D721Med (cell line): ENCODE measurements at regions not wholly inside any gene's neighbourhood (a gene's known extent, or its start where the extent isn't known, plus 50 kb on each side); places are given as distances from the start of the nearest gene placed in this dataset.
"Not testable (repeated sequence)": the region's sequence is repeated elsewhere in the genome, so short reads cannot be mapped to it uniquely, and the experiment has no call there.

ENCODE experiments used
- DNase-seq: peaks from one replicate; pipeline ENCODE4 v3.0.0; 2011; ENCODE audit warnings: low spot score; ENCODE audit not compliant: insufficient read length
- FAIRE-seq: peaks from 2 replicates; lab custom pipeline; 2011; peaks lifted over from hg19 to GRCh38; lab: Jason Lieb, UNC
- CTCF ChIP-seq: IDR thresholded peaks from 2 replicates; pipeline ENCODE4 v1.5.1; 2012; ENCODE audit warnings: mild to moderate bottlenecking, control low read depth; ENCODE audit not compliant: insufficient read depth; ENCODE audit errors: missing control alignments

DNA sequence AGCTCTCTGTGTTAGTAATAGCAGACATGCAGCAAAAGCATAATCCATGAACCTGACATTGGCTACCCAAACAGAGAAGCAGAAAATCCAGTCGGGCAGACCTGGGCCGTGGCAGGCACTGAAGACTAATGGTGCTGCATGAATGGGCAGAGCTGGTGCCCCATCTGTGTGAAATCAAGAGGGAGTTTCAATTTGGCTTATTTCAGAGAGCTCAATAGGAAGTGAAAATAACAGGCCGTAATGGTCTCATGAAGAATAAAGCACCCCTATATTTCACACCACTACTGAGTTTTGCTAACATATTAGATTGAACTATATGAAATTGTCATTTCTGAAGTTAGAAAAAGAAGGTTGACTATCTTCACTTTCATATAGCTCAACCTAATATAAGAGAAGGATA is 149.7 kb downstream of the ENC1 start:
- DNase-seq (no peak), FAIRE-seq (no peak)
- TF ChIP-seq CTCF: no peak

DNA sequence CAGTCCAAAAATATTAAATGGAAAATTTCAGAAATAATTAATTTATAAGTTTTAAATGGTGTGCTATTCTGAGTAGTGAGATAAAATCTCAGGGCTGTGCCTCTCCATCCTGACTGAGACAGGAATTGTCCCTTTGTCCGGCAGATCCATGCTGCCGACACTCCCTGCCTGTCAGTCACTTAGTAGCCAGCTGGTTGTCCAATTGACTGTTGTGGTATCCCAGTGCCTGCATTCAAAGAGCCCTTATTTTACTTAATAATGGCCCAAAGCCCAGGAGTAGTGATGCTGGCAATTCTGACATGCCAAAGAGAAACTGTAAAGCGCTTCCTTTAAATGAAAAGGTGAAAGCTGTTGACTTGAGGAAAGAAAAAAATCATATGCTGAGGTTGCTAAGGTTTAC is 157.5 kb downstream of the ENC1 start:
- DNase-seq: no peak
- TF ChIP-seq CTCF: no peak
- FAIRE-seq: no peak

DNA sequence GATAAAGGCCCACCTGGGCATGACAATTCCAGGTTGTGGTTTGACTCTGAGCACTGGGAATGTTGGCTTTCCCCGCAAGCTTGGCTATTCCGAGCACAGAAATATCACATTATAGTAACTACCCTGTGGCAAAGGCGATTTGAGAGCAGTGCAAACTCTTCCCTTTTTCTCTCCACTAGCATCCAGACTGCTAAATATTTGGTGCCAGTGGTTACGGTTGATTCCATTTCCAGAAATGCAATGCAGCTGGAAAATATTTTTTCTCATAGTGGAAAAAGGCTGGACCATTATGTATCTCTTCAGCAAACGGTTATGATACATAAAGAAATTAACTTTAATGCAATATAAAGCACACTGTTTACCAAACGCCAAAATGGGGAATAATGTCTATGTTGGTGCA is 158.0 kb downstream of the ENC1 start:
- FAIRE-seq (no peak), DNase-seq (no peak)
- no peak for TF ChIP-seq CTCF

- FAIRE-seq, DNase-seq: not testable (repeated sequence)
Observed at GRCh38 chr5:74481357-74481756, 159.2 kb downstream of the ENC1 start.

GRCh38 chr5:74480201-74480600 is 160.3 kb downstream of the ENC1 start:
- DNase-seq: no peak
- no peak for TF ChIP-seq CTCF
- FAIRE-seq: no peak

- no peak for TF ChIP-seq CTCF
- DNase-seq (no peak), FAIRE-seq (no peak)
Observed at GRCh38 chr5:74478328-74478727, 162.2 kb downstream of the ENC1 start.

- FAIRE-seq: no peak
- no peak for TF ChIP-seq CTCF
- no peak for DNase-seq
Observed at GRCh38 chr5:74477761-74478160, 162.8 kb downstream of the ENC1 start.

GRCh38 chr5:74476819-74477453 is 163.6 kb downstream of the ENC1 start:
- no peak for DNase-seq
- TF ChIP-seq CTCF: no peak
- FAIRE-seq: no peak
